Tibial artery (tissue), 4 donors: ENCODE measurements at regions not wholly inside any gene's neighbourhood (a gene's known extent, or its start where the extent isn't known, plus 50 kb on each side); places are given as distances from the start of the nearest gene placed in this dataset.
A peak's percentile ranks its signal among the peaks of the same experiment; 100 is the strongest.

Experiments used
- DNase-seq, 2 donors: peaks; one replicate each; pipeline ENCODE4 v3.0.0-alpha.2; 2019
- H3K27ac ChIP-seq, 2 donors: fragments of 200-600 bp; sonication (generic) in 1 of 2; 1 replicate in 1 of 2; 2 replicates in 1 of 2; pipeline ENCODE4 v1.5.1; 2018 to 2019; ENCODE audit warnings: mild to moderate bottlenecking in 1 of 2
- H3K27me3 ChIP-seq, 2 donors: fragments of 200-600 bp; sonication (generic) in 1 of 2; one replicate each; pipeline versions ENCODE4 v1.5.1 to v1.6.0; 2016 to 2019
- H3K36me3 ChIP-seq, 3 donors: fragments of 200-600 bp; sonication (generic) in 2 of 3; one replicate each; pipeline ENCODE4 v1.5.1; 2016 to 2019; ENCODE audit warnings: mild to moderate bottlenecking in 2 of 3
- H3K4me1 ChIP-seq, 4 donors: fragments of 200-600 bp; sonication (generic) in 2 of 4; 1 replicate in 3 of 4; 2 replicates in 1 of 4; pipeline ENCODE4 v1.5.1; 2016 to 2019
- H3K4me3 ChIP-seq, 2 donors: fragments of 200-600 bp; sonication (generic) in 1 of 2; 1 replicate in 1 of 2; 2 replicates in 1 of 2; pipeline ENCODE4 v1.5.1; 2018 to 2019; ENCODE audit warnings: mild to moderate bottlenecking in 2 of 2
- H3K9me3 ChIP-seq, 3 donors: fragments of 200-600 bp; sonication (generic) in 1 of 3; one replicate each; pipeline ENCODE4 v1.5.1; 2016 to 2019
- CTCF ChIP-seq, 2 experiments: fragments of 200-600 bp in 1 of 2; fragments of 450-650 bp in 1 of 2; IDR thresholded peaks; one replicate each; pipeline ENCODE4 v1.5.1; 2017 to 2019; ENCODE audit warnings: antibody characterized with exemption in 2 of 2, mild to moderate bottlenecking in 1 of 2, moderate library complexity in 1 of 2
- intact Hi-C: fragments of 100-400 bp; cut with DNase I; formaldehyde crosslinking; loops from one replicate; pipeline ENCODE4 v1.15.0; 2023; ENCODE audit warnings: low total_unique reads

- Histone ChIP-seq H3K4me1 (no peaks in the 10 kb centered on the region), H3K4me3 (no peak overlapping the region), H3K27me3 (no peaks in the 10 kb centered on the region), H3K9me3 (peaks cover 3 to 25% (median 15%) of the 10 kb centered on the region in 3 donors), H3K27ac (no peak overlapping the region), H3K36me3 (no peaks in the 10 kb centered on the region)
- intact Hi-C loops, result no loop called here
- no peak for DNase-seq
- TF ChIP-seq CTCF (IDR thresholded peaks at IDR 0.05), result no peak
These were observed 416.8 kb downstream of the CCDC91 start for GRCh38 chr12:28606967-28607557.

- Histone ChIP-seq H3K27ac (no peak overlapping the region), H3K9me3 (peaks cover 3 to 25% (median 15%) of the 10 kb centered on the region in 3 donors), H3K27me3 (no peaks in the 10 kb centered on the region), H3K4me1 (no peaks in the 10 kb centered on the region), H3K4me3 (no peak overlapping the region), H3K36me3 (no peaks in the 10 kb centered on the region)
- intact Hi-C loops, result no loop called here
- no peak for TF ChIP-seq CTCF (IDR thresholded peaks at IDR 0.05)
- no peak for DNase-seq
These were observed 420.3 kb downstream of the CCDC91 start for GRCh38 chr12:28610401-28611114.

- DNase-seq, result peak in 1 of 2 donors; percentile 33
- H3K4me3 ChIP-seq, result no peak overlapping the region
- no peak overlapping the region for H3K27ac ChIP-seq
- intact Hi-C loops, result no loop called here
- no peaks in the 10 kb centered on the region for H3K4me1 ChIP-seq
- peaks cover 3 to 25% (median 15%) of the 10 kb centered on the region in 3 donors for H3K9me3 ChIP-seq
- no peaks in the 10 kb centered on the region for H3K27me3 ChIP-seq
- TF ChIP-seq CTCF (IDR thresholded peaks at IDR 0.05), result no peak
- H3K36me3 ChIP-seq, result no peaks in the 10 kb centered on the region
These were observed 420.8 kb downstream of the CCDC91 start for GRCh38 chr12:28611115-28611435.

- Histone ChIP-seq H3K36me3 (no peaks in the 10 kb centered on the region), H3K27me3 (no peaks in the 10 kb centered on the region), H3K9me3 (peaks cover 3 to 21% (median 15%) of the 10 kb centered on the region in 3 donors), H3K4me3 (no peak overlapping the region), H3K4me1 (no peaks in the 10 kb centered on the region), H3K27ac (no peak overlapping the region)
- intact Hi-C loops, result no loop called here
- no peak for TF ChIP-seq CTCF (IDR thresholded peaks at IDR 0.05)
- no peak for DNase-seq
These were observed 421.2 kb downstream of the CCDC91 start for GRCh38 chr12:28611449-28611848.

GRCh38 chr12:28618171-28618570 lies 427.9 kb downstream of the CCDC91 start:
- no peak for TF ChIP-seq CTCF (IDR thresholded peaks at IDR 0.05)
- intact Hi-C loops, result no loop called here
- Histone ChIP-seq H3K36me3 (no peaks in the 10 kb centered on the region), H3K4me1 (no peaks in the 10 kb centered on the region), H3K27ac (no peak overlapping the region), H3K4me3 (no peak overlapping the region), H3K9me3 (no peaks in the 10 kb centered on the region), H3K27me3 (no peaks in the 10 kb centered on the region)
- no peak for DNase-seq
